Brain microvascular endothelial cell (primary cell): ENCODE measurements at regions not wholly inside any gene's neighbourhood (a gene's known extent, or its start where the extent isn't known, plus 50 kb on each side); places are given as distances from the start of the nearest gene placed in this dataset.

Experiments used
- DNase-seq: peaks from one replicate; pipeline ENCODE4 v3.0.0-alpha.2; 2020
- H3K27ac ChIP-seq: fragments of 250-450 bp; sonication (Bioruptor Pico); 2 replicates; pipeline ENCODE4 v1.5.1; 2020; ENCODE audit warnings: mild to moderate bottlenecking, moderate library complexity
- H3K27me3 ChIP-seq: fragments of 250-450 bp; sonication (Bioruptor Pico); replicated peaks from 2 replicates; pipeline ENCODE4 v1.5.1; 2020; ENCODE audit warnings: mild to moderate bottlenecking
- H3K36me3 ChIP-seq: fragments of 250-450 bp; sonication (Bioruptor Pico); replicated peaks from 2 replicates; pipeline ENCODE4 v1.5.1; 2020; ENCODE audit warnings: mild to moderate bottlenecking
- H3K4me3 ChIP-seq: 2 replicates; pipeline ENCODE4 v1.5.1; 2011; ENCODE audit warnings: low read depth, mild to moderate bottlenecking, control low read depth, low read length, moderate library complexity
- in situ Hi-C: cut with HindIII; loops from 2 replicates; pipeline ENCODE4 v1.10.0; 2017; ENCODE audit warnings: low sequenced_read_pairs, low pct_ligation_motif_present
- TF ChIP-seq, protein P1 (sequence below): IDR thresholded peaks from 2 replicates; pipeline ENCODE4 v1.5.1; 2011; ENCODE audit warnings: low read depth, mild to moderate bottlenecking, moderate library complexity, low read length, control low read depth, inconsistent platforms; ENCODE audit errors: missing control alignments

GRCh38 chr13:24005755-24006281 is 108.5 kb upstream of the C1QTNF9B start:
- TF ChIP-seq, protein P1, sequence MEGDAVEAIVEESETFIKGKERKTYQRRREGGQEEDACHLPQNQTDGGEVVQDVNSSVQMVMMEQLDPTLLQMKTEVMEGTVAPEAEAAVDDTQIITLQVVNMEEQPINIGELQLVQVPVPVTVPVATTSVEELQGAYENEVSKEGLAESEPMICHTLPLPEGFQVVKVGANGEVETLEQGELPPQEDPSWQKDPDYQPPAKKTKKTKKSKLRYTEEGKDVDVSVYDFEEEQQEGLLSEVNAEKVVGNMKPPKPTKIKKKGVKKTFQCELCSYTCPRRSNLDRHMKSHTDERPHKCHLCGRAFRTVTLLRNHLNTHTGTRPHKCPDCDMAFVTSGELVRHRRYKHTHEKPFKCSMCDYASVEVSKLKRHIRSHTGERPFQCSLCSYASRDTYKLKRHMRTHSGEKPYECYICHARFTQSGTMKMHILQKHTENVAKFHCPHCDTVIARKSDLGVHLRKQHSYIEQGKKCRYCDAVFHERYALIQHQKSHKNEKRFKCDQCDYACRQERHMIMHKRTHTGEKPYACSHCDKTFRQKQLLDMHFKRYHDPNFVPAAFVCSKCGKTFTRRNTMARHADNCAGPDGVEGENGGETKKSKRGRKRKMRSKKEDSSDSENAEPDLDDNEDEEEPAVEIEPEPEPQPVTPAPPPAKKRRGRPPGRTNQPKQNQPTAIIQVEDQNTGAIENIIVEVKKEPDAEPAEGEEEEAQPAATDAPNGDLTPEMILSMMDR = no peak
- no peak overlapping the region for H3K27ac ChIP-seq
- in situ Hi-C loops = loop anchor here (25.0 kb wide), 1 partner anchor 206 kb away; no protein-coding TSS in a partner anchor
- no peaks in the 10 kb centered on the region for H3K36me3 ChIP-seq
- no peak for DNase-seq
- no peaks in the 10 kb centered on the region for H3K27me3 ChIP-seq
- no peak overlapping the region for H3K4me3 ChIP-seq

DNA sequence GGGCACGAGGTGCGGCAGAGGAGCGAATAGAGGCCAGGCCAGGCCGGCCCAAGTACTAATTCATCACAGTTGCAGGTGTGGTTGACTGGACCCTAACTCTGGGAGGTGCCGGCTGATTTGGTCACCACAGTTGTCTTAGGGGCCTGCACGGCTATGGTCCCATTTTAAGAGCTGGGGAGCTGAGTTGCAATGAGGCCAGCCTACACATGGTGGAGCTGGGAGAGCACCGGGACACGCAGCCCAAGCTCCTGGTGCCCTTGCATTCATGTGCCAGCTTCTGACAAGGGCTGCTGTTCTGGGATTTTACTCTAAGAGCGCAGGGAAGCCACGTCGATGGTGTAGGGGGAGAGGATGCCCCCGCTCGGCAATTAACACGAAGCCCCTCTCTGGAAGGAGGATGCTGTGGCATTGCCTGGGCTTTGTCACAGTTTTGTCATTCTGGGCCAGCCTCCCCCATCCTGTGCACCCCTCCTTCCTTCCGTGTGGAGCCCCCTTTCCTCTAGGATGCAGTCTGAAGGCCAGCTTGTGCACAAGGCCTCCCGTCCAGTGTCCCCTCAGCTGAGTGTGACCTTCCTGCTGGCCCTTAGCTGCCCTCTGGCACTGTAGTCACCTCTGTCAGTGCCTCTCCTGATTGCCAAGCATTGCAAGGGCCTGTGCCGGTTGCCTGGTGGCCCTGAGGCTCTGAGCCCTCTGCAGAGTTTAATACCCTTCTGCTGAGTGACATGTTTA is 109.4 kb upstream of the C1QTNF9B start:
- in situ Hi-C loops = loop anchor here (25.0 kb wide), 1 partner anchor 206 kb away; no protein-coding TSS in a partner anchor
- Histone ChIP-seq H3K36me3 (no peaks in the 10 kb centered on the region), H3K27me3 (no peaks in the 10 kb centered on the region)

DNA sequence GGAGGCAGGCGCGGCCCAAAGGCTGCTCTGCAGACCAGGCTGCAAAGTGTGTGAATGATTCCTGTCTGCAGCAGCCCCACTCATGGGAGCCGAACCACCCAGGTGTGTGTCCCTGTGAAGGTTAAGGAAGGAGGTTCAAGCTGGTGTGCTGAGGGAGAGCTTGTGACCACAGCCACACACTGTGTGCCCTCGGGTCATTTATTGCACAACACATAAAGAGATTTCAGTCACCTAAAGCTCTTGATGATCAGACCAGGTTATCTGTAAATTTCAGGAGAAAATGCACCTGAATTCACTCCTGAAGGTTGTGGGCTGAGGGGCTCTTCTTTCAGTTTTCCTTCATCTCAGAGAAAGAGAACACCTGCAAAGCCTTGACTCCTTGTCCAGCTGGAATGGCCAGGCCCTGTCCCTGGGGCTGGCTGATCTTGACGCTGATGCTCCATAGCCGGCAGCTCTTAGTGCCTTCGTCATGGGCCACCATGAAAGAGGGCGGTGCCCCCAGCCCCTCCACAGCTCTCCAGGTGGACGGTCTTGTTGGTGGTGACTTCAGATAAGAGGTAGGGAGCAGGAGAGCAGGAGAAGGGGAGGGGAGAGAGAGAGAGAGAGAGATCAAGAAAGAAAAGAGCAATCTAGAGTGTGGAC is 110.8 kb upstream of the C1QTNF9B start:
- no peak for DNase-seq
- no peak overlapping the region for H3K27ac ChIP-seq
- no peaks in the 10 kb centered on the region for H3K36me3 ChIP-seq
- no peaks in the 10 kb centered on the region for H3K27me3 ChIP-seq
- TF ChIP-seq, protein P1 = no peak
- no peak overlapping the region for H3K4me3 ChIP-seq
- in situ Hi-C loops = loop anchor here (25.0 kb wide), 1 partner anchor 204 kb away; no protein-coding TSS in a partner anchor

More for the DNA sequence above, 109.4 kb upstream of the C1QTNF9B start:
- no peak for DNase-seq
- no peak overlapping the region for H3K4me3 ChIP-seq
- TF ChIP-seq, protein P1 = no peak
- no peak overlapping the region for H3K27ac ChIP-seq

- DNase-seq = no peak
- no peak overlapping the region for H3K27ac ChIP-seq
- H3K36me3 ChIP-seq = no peaks in the 10 kb centered on the region
- no peaks in the 10 kb centered on the region for H3K27me3 ChIP-seq
- TF ChIP-seq, protein P1 = no peak
- in situ Hi-C loops = loop anchor here (25.0 kb wide), 1 partner anchor 204 kb away; no protein-coding TSS in a partner anchor
- H3K4me3 ChIP-seq = no peak overlapping the region
Observed at GRCh38 chr13:24008679-24009078, 111.4 kb upstream of the C1QTNF9B start.

GRCh38 chr13:24011266-24011665 is 114.0 kb upstream of the C1QTNF9B start:
- no peak overlapping the region for H3K27ac ChIP-seq
- H3K36me3 ChIP-seq = no peaks in the 10 kb centered on the region
- TF ChIP-seq, protein P1 = no peak
- H3K4me3 ChIP-seq = no peak overlapping the region
- DNase-seq = no peak
- in situ Hi-C loops = loop anchor here (25.0 kb wide), 1 partner anchor 201 kb away; no protein-coding TSS in a partner anchor
- no peaks in the 10 kb centered on the region for H3K27me3 ChIP-seq
